ENCODE measurements at regions not wholly inside any gene's neighbourhood (a gene's known extent, or its start where the extent isn't known, plus 50 kb on each side); places are given as distances from the start of the nearest gene placed in this dataset.

DNA sequence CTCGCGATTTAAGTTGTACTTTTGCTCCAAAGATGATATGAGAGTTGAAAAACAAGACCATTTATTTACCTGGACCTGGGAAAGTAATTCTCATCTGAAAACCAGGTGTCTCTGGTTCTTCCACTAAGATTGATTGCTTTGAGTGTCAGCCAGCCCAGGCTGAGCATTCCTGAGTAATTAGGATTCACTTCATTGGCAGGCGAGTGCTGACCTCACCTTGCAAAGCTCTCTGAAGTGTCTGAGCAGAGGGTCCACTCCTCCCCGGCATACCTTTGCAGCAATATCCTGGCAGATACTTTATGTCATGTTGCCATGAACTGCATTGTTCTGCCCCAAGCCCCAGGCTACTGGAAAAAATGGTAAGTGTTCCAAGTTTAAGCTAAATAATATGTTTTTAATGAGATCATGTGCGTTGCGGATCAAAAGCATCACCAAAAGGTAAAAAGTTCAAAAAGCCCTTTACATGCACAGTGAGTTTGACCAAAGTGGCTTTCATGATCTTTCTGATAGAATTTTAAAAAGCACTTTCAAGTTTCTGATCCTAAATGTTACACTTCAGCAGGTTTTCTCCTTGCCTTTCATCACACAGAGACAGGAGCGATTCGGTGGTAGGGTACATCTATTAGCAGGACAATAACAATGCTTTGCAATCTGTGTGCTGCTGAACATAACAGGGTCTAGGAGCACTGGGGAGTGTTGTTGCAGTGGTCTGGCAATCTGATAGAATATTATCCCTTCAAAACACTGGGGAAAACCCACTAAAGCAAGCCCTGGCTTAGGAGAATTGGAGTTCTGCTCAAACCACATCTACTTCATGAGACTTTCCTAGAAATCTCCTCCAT lies 127.8 kb upstream of the EEF1E1 start:
- Histone ChIP-seq H3K27me3 (ENCODE audit: low read depth, low read length) (no peaks in the 10 kb centered on the region), H3K4me3 (ENCODE audit: low read length) (no peak overlapping the region), H4K20me1 (ENCODE audit: insufficient read depth, low read length) (no peaks in the 10 kb centered on the region), H3K9me3 (ENCODE audit: insufficient read depth, low read length) (no peaks in the 10 kb centered on the region), H3K27ac (ENCODE audit: low read length) (no peak overlapping the region), H3K9ac (ENCODE audit: low read length) (no peak overlapping the region), H3K4me1 (ENCODE audit: low read length) (no peaks in the 10 kb centered on the region), H3K36me3 (replicated peaks; ENCODE audit: low read depth, low read length) (no peaks in the 10 kb centered on the region), H2AFZ (ENCODE audit: low read depth, low read length) (no peak overlapping the region), H3K4me2 (ENCODE audit: low read length) (no peak overlapping the region), H3K79me2 (ENCODE audit: low read length) (no peaks in the 10 kb centered on the region)
- TF ChIP-seq EZH2phosphoT487 (IDR thresholded peaks at IDR 0.05; ENCODE audit: low read depth) (no peak), CTCF (IDR thresholded peaks at IDR 0.05; ENCODE audit: low read depth, low read length) (no peak)

DNA sequence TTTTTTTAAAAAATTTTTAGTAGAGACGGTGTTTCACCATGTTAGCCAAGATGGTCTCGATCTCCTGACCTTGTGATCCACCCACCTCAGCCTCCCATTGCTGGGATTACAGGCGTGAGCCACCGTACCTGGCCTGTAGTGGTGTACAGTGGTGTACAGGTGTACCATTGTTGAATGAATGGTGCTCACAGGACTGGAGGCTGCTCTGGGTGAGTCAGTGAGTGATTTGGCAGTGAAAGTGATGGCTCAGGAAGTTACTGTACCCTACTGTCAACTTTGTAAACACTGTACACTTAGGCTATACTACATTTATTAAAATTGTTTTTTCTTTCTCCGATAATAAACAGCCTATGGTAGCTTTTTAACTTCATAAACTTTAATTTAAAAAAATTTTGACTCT lies 122.8 kb upstream of the EEF1E1 start:
- H3K4me1 ChIP-seq (ENCODE audit: low read length), result no peaks in the 10 kb centered on the region; the same call in 1 of the 2 replicates
- H3K27ac ChIP-seq (ENCODE audit: low read length), result no peak overlapping the region
- no peaks in the 10 kb centered on the region for H3K36me3 ChIP-seq (replicated peaks; ENCODE audit: low read depth, low read length)
- no peaks in the 10 kb centered on the region for H3K79me2 ChIP-seq (ENCODE audit: low read length)
- no peak overlapping the region for H3K4me2 ChIP-seq (ENCODE audit: low read length)
- no peak for TF ChIP-seq CTCF (IDR thresholded peaks at IDR 0.05; ENCODE audit: low read depth, low read length)
- TF ChIP-seq EZH2phosphoT487 (IDR thresholded peaks at IDR 0.05; ENCODE audit: low read depth), result no peak
- no peaks in the 10 kb centered on the region for H4K20me1 ChIP-seq (ENCODE audit: insufficient read depth, low read length)
- H2AFZ ChIP-seq (ENCODE audit: low read depth, low read length), result no peak overlapping the region
- H3K9ac ChIP-seq (ENCODE audit: low read length), result no peak overlapping the region
- no peak overlapping the region for H3K4me3 ChIP-seq (ENCODE audit: low read length)
- no peaks in the 10 kb centered on the region for H3K9me3 ChIP-seq (ENCODE audit: insufficient read depth, low read length)
- H3K27me3 ChIP-seq (ENCODE audit: low read depth, low read length), result no peaks in the 10 kb centered on the region

DNA sequence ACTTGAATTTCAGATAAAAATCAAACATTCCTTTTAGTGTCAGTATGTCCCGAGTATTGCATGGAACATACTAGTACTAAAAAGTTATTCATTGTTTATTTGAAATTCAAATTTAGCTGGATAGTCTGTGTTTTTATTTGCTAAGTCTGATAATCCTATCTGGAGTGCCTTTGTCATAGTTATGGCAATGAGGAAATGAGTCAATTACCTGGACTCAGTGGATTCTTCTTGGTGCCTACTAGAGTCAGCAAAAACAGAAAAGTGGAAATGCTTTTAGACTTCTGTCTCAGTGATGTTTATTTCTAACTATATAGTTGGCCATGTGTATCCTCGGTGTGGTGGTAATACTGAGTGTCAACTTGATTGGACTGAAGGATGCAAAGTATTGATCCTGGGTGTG lies 121.3 kb upstream of the EEF1E1 start:
- no peaks in the 10 kb centered on the region for H3K36me3 ChIP-seq (replicated peaks; ENCODE audit: low read depth, low read length)
- H3K4me3 ChIP-seq (ENCODE audit: low read length), result no peak overlapping the region
- no peaks in the 10 kb centered on the region for H3K27me3 ChIP-seq (ENCODE audit: low read depth, low read length)
- no peak overlapping the region for H3K9ac ChIP-seq (ENCODE audit: low read length)
- H3K27ac ChIP-seq (ENCODE audit: low read length), result no peak overlapping the region
- no peaks in the 10 kb centered on the region for H3K79me2 ChIP-seq (ENCODE audit: low read length)
- TF ChIP-seq CTCF (IDR thresholded peaks at IDR 0.05; ENCODE audit: low read depth, low read length) (no peak), EZH2phosphoT487 (IDR thresholded peaks at IDR 0.05; ENCODE audit: low read depth) (no peak)
- H3K4me2 ChIP-seq (ENCODE audit: low read length), result no peak overlapping the region
- no peaks in the 10 kb centered on the region for H4K20me1 ChIP-seq (ENCODE audit: insufficient read depth, low read length)
- no peak overlapping the region for H2AFZ ChIP-seq (ENCODE audit: low read depth, low read length)
- no peaks in the 10 kb centered on the region; the same call in 1 of the 2 replicates for H3K4me1 ChIP-seq (ENCODE audit: low read length)
- no peaks in the 10 kb centered on the region for H3K9me3 ChIP-seq (ENCODE audit: insufficient read depth, low read length)

- no peaks in the 10 kb centered on the region for H4K20me1 ChIP-seq (ENCODE audit: insufficient read depth, low read length)
- peak overlapping the region; percentile 34 for H3K4me2 ChIP-seq (ENCODE audit: low read length)
- H2AFZ ChIP-seq (ENCODE audit: low read depth, low read length), result peak overlapping the region; percentile 46; the same call in 1 of the 2 replicates
- H3K9me3 ChIP-seq (ENCODE audit: insufficient read depth, low read length), result no peaks in the 10 kb centered on the region
- H3K27ac ChIP-seq (ENCODE audit: low read length), result no peak overlapping the region
- no peak overlapping the region for H3K9ac ChIP-seq (ENCODE audit: low read length)
- H3K27me3 ChIP-seq (ENCODE audit: low read depth, low read length), result no peaks in the 10 kb centered on the region
- H3K4me3 ChIP-seq (ENCODE audit: low read length), result peak overlapping the region; percentile 37; the same call in 1 of the 2 replicates
- no peaks in the 10 kb centered on the region for H3K36me3 ChIP-seq (replicated peaks; ENCODE audit: low read depth, low read length)
- no peaks in the 10 kb centered on the region; the same call in 1 of the 2 replicates for H3K4me1 ChIP-seq (ENCODE audit: low read length)
- TF ChIP-seq CTCF (IDR thresholded peaks at IDR 0.05; ENCODE audit: low read depth, low read length) (peak; percentile 64), EZH2phosphoT487 (IDR thresholded peaks at IDR 0.05; ENCODE audit: low read depth) (no peak)
- no peaks in the 10 kb centered on the region for H3K79me2 ChIP-seq (ENCODE audit: low read length)
These were observed 117.1 kb upstream of the EEF1E1 start for GRCh38 chr6:8219352-8219943.

Data from OCI-LY3 (cell line).